Fibroblast of lung (primary cell): ENCODE measurements at regions not wholly inside any gene's neighbourhood (a gene's known extent, or its start where the extent isn't known, plus 50 kb on each side); places are given as distances from the start of the nearest gene placed in this dataset.

Experiments used
- DNase-seq, 2 donors: peaks; one replicate each; pipeline versions ENCODE4 v3.0.0 to v3.0.0-alpha.2; 2010; ENCODE audit warnings: low read depth in 2 of 2
- H2AFZ ChIP-seq: 2 replicates; pipeline ENCODE4 v1.5.1; 2012; ENCODE audit warnings: low read length, control low read depth, inconsistent platforms
- H3K27ac ChIP-seq: 2 replicates; pipeline ENCODE4 v1.5.1; 2011; ENCODE audit warnings: low read length, control low read depth; ENCODE audit not compliant: insufficient read depth
- H3K27me3 ChIP-seq: 2 replicates; pipeline ENCODE4 v1.5.1; 2011; ENCODE audit warnings: mild to moderate bottlenecking, low read length; ENCODE audit not compliant: control insufficient read depth, insufficient read depth
- H3K36me3 ChIP-seq: 2 replicates; pipeline ENCODE4 v1.5.1; 2011; ENCODE audit warnings: low read length; ENCODE audit not compliant: control insufficient read depth, insufficient read depth
- H3K4me1 ChIP-seq: 2 replicates; pipeline ENCODE4 v1.5.1; 2011; ENCODE audit warnings: low read length; ENCODE audit not compliant: control insufficient read depth, insufficient read depth; ENCODE audit errors: extremely low read depth
- H3K4me2 ChIP-seq: 2 replicates; pipeline ENCODE4 v1.5.1; 2011; ENCODE audit warnings: low read length, control low read depth; ENCODE audit not compliant: insufficient read depth; ENCODE audit errors: extremely low read depth
- H3K4me3 ChIP-seq, 4 experiments: fragments of 200-600 bp in 1 of 4; sonication (generic) in 1 of 4; replicated peaks in 1 of 4; 2 replicates each; pipeline ENCODE4 v1.5.1; 2011 to 2016; ENCODE audit warnings: low read length in 4 of 4, low read depth in 3 of 4, mild to moderate bottlenecking in 3 of 4, control low read depth in 2 of 4, inconsistent platforms in 1 of 4, mixed read lengths in 1 of 4; ENCODE audit not compliant: insufficient read depth in 1 of 4; ENCODE audit errors: control extremely low read depth in 1 of 4
- H3K79me2 ChIP-seq: 2 replicates; pipeline ENCODE4 v1.5.1; 2012; ENCODE audit warnings: mild to moderate bottlenecking, low read length, inconsistent platforms; ENCODE audit not compliant: control insufficient read depth, insufficient read depth
- H3K9ac ChIP-seq: 2 replicates; pipeline ENCODE4 v1.5.1; 2011; ENCODE audit warnings: mild to moderate bottlenecking, low read length, control low read depth; ENCODE audit not compliant: insufficient read depth
- H3K9me3 ChIP-seq: 2 replicates; pipeline ENCODE4 v1.5.1; 2012; ENCODE audit warnings: low read depth, low read length; ENCODE audit not compliant: control insufficient read depth, insufficient read depth
- H4K20me1 ChIP-seq: 2 replicates; pipeline ENCODE4 v1.5.1; 2011; ENCODE audit warnings: low read length; ENCODE audit not compliant: control insufficient read depth, insufficient read depth; ENCODE audit errors: extremely low read depth
- EZH2 ChIP-seq: IDR thresholded peaks from 2 replicates; pipeline ENCODE4 v1.5.1; 2012; ENCODE audit warnings: low read length, control low read depth, mild to moderate bottlenecking; ENCODE audit errors: missing control alignments
- TF ChIP-seq, protein P1 (sequence below), 2 donors: IDR thresholded peaks in 1 of 2; conservative IDR thresholded peaks in 1 of 2; 1 replicate in 1 of 2; 2 replicates in 1 of 2; pipeline ENCODE4 v1.5.1; 2011 to 2012; ENCODE audit warnings: low read length in 2 of 2, control low read depth in 1 of 2, inconsistent platforms in 1 of 2, low read depth in 1 of 2, mild to moderate bottlenecking in 1 of 2

DNA sequence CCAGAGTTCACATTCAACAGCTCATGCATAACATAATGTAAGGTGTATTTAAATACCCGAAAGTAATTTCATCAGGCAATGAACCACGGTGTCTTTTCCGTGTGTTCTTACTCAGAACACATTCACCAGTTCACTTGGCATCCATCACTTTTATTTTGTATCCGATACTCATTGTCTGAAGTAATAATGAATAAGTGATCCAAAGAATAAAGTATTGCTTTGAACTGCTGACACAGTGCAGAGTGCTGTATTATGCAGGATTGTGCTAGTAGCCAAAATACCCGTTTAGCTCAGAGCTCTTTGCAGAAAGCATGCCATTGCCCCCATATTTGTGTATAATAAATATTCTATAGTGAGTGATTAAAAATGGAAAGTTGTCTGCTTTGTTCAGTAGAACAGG is 460.9 kb upstream of the KCNMB2 start:
- Histone ChIP-seq H4K20me1 (no peaks in the 10 kb centered on the region), H3K4me2 (no peak overlapping the region), H3K36me3 (no peaks in the 10 kb centered on the region), H3K27me3 (no peaks in the 10 kb centered on the region), H3K9me3 (no peaks in the 10 kb centered on the region), H3K9ac (no peak overlapping the region), H3K27ac (no peak overlapping the region), H3K4me1 (no peaks in the 10 kb centered on the region), H2AFZ (no peak overlapping the region), H3K79me2 (no peaks in the 10 kb centered on the region), H3K4me3 (no peak overlapping the region)
- TF ChIP-seq EZH2, result no peak
- TF ChIP-seq, protein P1, sequence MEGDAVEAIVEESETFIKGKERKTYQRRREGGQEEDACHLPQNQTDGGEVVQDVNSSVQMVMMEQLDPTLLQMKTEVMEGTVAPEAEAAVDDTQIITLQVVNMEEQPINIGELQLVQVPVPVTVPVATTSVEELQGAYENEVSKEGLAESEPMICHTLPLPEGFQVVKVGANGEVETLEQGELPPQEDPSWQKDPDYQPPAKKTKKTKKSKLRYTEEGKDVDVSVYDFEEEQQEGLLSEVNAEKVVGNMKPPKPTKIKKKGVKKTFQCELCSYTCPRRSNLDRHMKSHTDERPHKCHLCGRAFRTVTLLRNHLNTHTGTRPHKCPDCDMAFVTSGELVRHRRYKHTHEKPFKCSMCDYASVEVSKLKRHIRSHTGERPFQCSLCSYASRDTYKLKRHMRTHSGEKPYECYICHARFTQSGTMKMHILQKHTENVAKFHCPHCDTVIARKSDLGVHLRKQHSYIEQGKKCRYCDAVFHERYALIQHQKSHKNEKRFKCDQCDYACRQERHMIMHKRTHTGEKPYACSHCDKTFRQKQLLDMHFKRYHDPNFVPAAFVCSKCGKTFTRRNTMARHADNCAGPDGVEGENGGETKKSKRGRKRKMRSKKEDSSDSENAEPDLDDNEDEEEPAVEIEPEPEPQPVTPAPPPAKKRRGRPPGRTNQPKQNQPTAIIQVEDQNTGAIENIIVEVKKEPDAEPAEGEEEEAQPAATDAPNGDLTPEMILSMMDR (conservative IDR thresholded peaks at IDR 0.05 in 1 of 2, IDR thresholded peaks at IDR 0.05 in 1 of 2; ENCODE audit: low read depth in 1 of 2, low read length in 2 of 2), result no peak
- no peak for DNase-seq

DNA sequence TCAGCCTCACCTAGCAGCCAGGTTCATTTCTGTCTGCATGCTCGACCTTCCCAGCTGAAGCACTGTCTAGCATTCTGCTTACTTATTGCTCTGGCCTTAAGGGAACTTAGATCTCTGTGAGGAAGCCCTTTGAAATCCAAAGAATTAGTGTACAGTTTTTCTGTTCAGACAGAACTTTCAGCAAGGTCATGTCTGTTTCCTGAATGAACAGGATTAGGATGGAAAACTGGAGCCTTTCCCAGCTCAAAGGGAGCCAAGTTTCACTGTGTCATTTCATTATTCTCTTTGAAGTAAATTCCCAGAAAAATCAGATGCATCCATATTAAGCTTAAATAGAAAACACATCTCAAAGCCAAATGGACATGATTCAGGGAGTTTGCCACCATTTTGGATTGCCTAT is 457.3 kb upstream of the KCNMB2 start:
- no peaks in the 10 kb centered on the region for H3K36me3 ChIP-seq
- no peak overlapping the region for H3K4me2 ChIP-seq
- H3K9ac ChIP-seq, result no peak overlapping the region
- H3K27ac ChIP-seq, result no peak overlapping the region
- H4K20me1 ChIP-seq, result no peaks in the 10 kb centered on the region
- DNase-seq, result peak; percentile 47 to 91
- H2AFZ ChIP-seq, result peak overlapping the region; percentile 22
- H3K4me1 ChIP-seq, result no peaks in the 10 kb centered on the region
- H3K79me2 ChIP-seq, result no peaks in the 10 kb centered on the region
- no peaks in the 10 kb centered on the region for H3K9me3 ChIP-seq
- no peak overlapping the region for H3K4me3 ChIP-seq
- TF ChIP-seq, protein P1 (conservative IDR thresholded peaks at IDR 0.05 in 1 of 2, IDR thresholded peaks at IDR 0.05 in 1 of 2; ENCODE audit: low read depth in 1 of 2, low read length in 2 of 2), result no peak
- TF ChIP-seq EZH2, result no peak
- H3K27me3 ChIP-seq, result no peaks in the 10 kb centered on the region

DNA sequence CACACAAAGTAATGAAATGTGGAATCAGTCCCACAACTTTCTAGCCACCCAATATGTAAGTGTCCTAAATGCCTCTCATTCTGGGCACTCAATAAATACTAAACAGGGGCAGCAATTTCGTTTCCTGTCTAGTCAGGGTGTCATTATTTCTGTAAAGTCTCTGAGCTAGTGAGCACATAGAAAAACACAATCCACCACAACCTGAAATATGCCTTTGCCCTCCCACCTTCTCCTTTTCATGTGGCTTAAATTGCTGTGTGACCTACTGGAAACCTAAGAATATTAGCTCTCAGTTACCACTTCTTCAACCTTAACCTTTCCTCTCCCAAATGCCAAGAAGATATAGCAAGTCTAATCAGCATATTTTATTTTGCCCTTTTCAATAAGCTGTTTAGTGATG is 456.3 kb upstream of the KCNMB2 start:
- TF ChIP-seq, protein P1 (conservative IDR thresholded peaks at IDR 0.05 in 1 of 2, IDR thresholded peaks at IDR 0.05 in 1 of 2; ENCODE audit: low read depth in 1 of 2, low read length in 2 of 2), result no peak
- no peak for TF ChIP-seq EZH2
- DNase-seq, result no peak
- H4K20me1 ChIP-seq, result no peaks in the 10 kb centered on the region

More for the DNA sequence above, 456.3 kb upstream of the KCNMB2 start:
- no peak overlapping the region for H3K27ac ChIP-seq
- no peak overlapping the region for H3K9ac ChIP-seq
- no peak overlapping the region for H3K4me2 ChIP-seq
- peaks cover 5% of the 10 kb centered on the region for H3K4me1 ChIP-seq
- H3K9me3 ChIP-seq, result no peaks in the 10 kb centered on the region
- H2AFZ ChIP-seq, result no peak overlapping the region
- H3K4me3 ChIP-seq, result no peak overlapping the region
- H3K36me3 ChIP-seq, result no peaks in the 10 kb centered on the region
- H3K27me3 ChIP-seq, result no peaks in the 10 kb centered on the region
- H3K79me2 ChIP-seq, result no peaks in the 10 kb centered on the region
